ENCODE measurements at regions not wholly inside any gene's neighbourhood (a gene's known extent, or its start where the extent isn't known, plus 50 kb on each side); places are given as distances from the start of the nearest gene placed in this dataset.

- no peaks in the 10 kb centered on the region for H3K4me1 ChIP-seq (ENCODE audit: control insufficient read depth, low read length)
- H3K9me2 ChIP-seq (replicated peaks; ENCODE audit: control insufficient read depth, low read length) = no peaks in the 10 kb centered on the region
- no peaks in the 10 kb centered on the region for H3F3A ChIP-seq (ENCODE audit: control insufficient read depth, insufficient read depth)
- no peaks in the 10 kb centered on the region for H4K20me1 ChIP-seq (ENCODE audit: control insufficient read depth, insufficient read depth, low read depth, low read length)
- TF ChIP-seq CTCF (IDR thresholded peaks at IDR 0.05; ENCODE audit: low read depth, low read length, poor library complexity, severe bottlenecking) = no peak
- TF ChIP-seq EZH2phosphoT487 (IDR thresholded peaks at IDR 0.05; ENCODE audit: borderline replicate concordance, low read length) = no peak
- no peaks in the 10 kb centered on the region for H3K27me3 ChIP-seq (ENCODE audit: control insufficient read depth, low read length)
- no peak overlapping the region for H3K4me3 ChIP-seq (ENCODE audit: low read length)
- H3K9me3 ChIP-seq (ENCODE audit: control insufficient read depth, insufficient read depth, low read length) = no peaks in the 10 kb centered on the region
- no peaks in the 10 kb centered on the region for H3K36me3 ChIP-seq (ENCODE audit: control insufficient read depth, low read length)
- no peak overlapping the region for H3K27ac ChIP-seq (ENCODE audit: low read depth, low read length)
- no peak overlapping the region for H3K4me2 ChIP-seq (ENCODE audit: low read length)
- no peaks in the 10 kb centered on the region for H3K79me2 ChIP-seq (ENCODE audit: control insufficient read depth, low read length)
Observed at GRCh38 chr15:98413933-98414546, 234.3 kb upstream of the IGF1R start.

- no peaks in the 10 kb centered on the region for H3K9me3 ChIP-seq (ENCODE audit: control insufficient read depth, insufficient read depth, low read length)
- H3K27ac ChIP-seq (ENCODE audit: low read depth, low read length) = no peak overlapping the region
- no peaks in the 10 kb centered on the region for H3F3A ChIP-seq (ENCODE audit: control insufficient read depth, insufficient read depth)
- H3K36me3 ChIP-seq (ENCODE audit: control insufficient read depth, low read length) = no peaks in the 10 kb centered on the region
- H3K79me2 ChIP-seq (ENCODE audit: control insufficient read depth, low read length) = no peaks in the 10 kb centered on the region
- no peak overlapping the region for H3K4me3 ChIP-seq (ENCODE audit: low read length)
- H3K4me1 ChIP-seq (ENCODE audit: control insufficient read depth, low read length) = no peaks in the 10 kb centered on the region
- no peak for TF ChIP-seq CTCF (IDR thresholded peaks at IDR 0.05; ENCODE audit: low read depth, low read length, poor library complexity, severe bottlenecking)
- TF ChIP-seq EZH2phosphoT487 (IDR thresholded peaks at IDR 0.05; ENCODE audit: borderline replicate concordance, low read length) = no peak
- no peaks in the 10 kb centered on the region for H3K27me3 ChIP-seq (ENCODE audit: control insufficient read depth, low read length)
- no peaks in the 10 kb centered on the region for H3K9me2 ChIP-seq (replicated peaks; ENCODE audit: control insufficient read depth, low read length)
- H4K20me1 ChIP-seq (ENCODE audit: control insufficient read depth, insufficient read depth, low read depth, low read length) = no peaks in the 10 kb centered on the region
- H3K4me2 ChIP-seq (ENCODE audit: low read length) = no peak overlapping the region
Observed at GRCh38 chr15:98416222-98416855, 232.0 kb upstream of the IGF1R start.

- H4K20me1 ChIP-seq (ENCODE audit: control insufficient read depth, insufficient read depth, low read depth, low read length) = no peaks in the 10 kb centered on the region
- H3K4me1 ChIP-seq (ENCODE audit: control insufficient read depth, low read length) = no peaks in the 10 kb centered on the region
- H3K4me2 ChIP-seq (ENCODE audit: low read length) = no peak overlapping the region
- no peaks in the 10 kb centered on the region for H3K36me3 ChIP-seq (ENCODE audit: control insufficient read depth, low read length)
- H3K9me2 ChIP-seq (replicated peaks; ENCODE audit: control insufficient read depth, low read length) = no peaks in the 10 kb centered on the region
- H3F3A ChIP-seq (ENCODE audit: control insufficient read depth, insufficient read depth) = no peaks in the 10 kb centered on the region
- H3K27ac ChIP-seq (ENCODE audit: low read depth, low read length) = no peak overlapping the region
- no peak overlapping the region for H3K4me3 ChIP-seq (ENCODE audit: low read length)
- TF ChIP-seq EZH2phosphoT487 (IDR thresholded peaks at IDR 0.05; ENCODE audit: borderline replicate concordance, low read length) (no peak), CTCF (IDR thresholded peaks at IDR 0.05; ENCODE audit: low read depth, low read length, poor library complexity, severe bottlenecking) (no peak)
- no peaks in the 10 kb centered on the region for H3K9me3 ChIP-seq (ENCODE audit: control insufficient read depth, insufficient read depth, low read length)
- no peaks in the 10 kb centered on the region for H3K27me3 ChIP-seq (ENCODE audit: control insufficient read depth, low read length)
- no peaks in the 10 kb centered on the region for H3K79me2 ChIP-seq (ENCODE audit: control insufficient read depth, low read length)
Observed at GRCh38 chr15:98417346-98417745, 231.0 kb upstream of the IGF1R start.

Data from DOHH2 (cell line).